ENCODE measurements at regions not wholly inside any gene's neighbourhood (a gene's known extent, or its start where the extent isn't known, plus 50 kb on each side); places are given as distances from the start of the nearest gene placed in this dataset.

DNA sequence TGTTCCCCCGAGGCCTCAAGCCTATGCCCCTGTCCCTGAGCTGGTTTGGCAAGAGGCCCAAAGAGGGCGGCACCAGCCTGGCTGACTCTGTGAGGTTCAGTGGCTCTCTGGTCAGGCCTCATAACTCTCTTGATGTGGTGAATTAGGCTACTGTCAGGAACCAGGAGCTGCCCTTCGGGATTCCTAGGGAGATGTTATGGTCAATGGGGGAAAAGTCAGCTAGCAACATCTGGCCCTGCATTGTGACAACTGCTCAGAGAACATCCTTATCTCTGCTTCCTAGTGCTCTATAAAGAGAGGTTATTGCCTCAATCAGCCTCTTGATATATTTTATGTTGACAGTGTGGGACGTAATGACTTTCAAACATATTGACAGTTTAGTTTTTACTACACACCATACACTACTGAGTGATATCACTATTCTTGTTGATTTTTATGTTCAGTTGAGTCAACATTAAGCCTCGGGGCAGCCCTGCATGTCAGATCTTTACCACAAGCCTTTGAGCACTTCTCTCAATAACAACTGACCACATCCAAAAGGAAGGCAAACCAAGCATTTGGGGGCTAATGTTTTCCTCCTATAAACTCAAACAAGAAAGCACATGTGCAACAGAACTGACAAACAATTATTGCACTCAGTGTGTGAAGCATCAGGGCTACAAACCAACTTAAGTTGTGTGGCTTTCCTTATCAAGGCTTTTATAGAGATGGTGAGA is 448.3 kb upstream of the SLC14A2 start:
- Histone ChIP-seq H3K4me3 (ENCODE audit: control insufficient read depth in 2 of 3, extremely low read depth in 1 of 3, insufficient read depth in 2 of 3, low read depth in 1 of 3, low read length in 3 of 3) (no peak overlapping the region), H3K79me2 (ENCODE audit: control insufficient read depth, insufficient read depth, low read length) (no peaks in the 10 kb centered on the region), H3K27me3 (ENCODE audit: control insufficient read depth, extremely low read depth, insufficient read depth, low read length) (no peaks in the 10 kb centered on the region), H3K27ac (ENCODE audit: control insufficient read depth, insufficient read depth, low read length) (peak overlapping the region; percentile 86), H3K9ac (ENCODE audit: control insufficient read depth, extremely low read depth, insufficient read depth, low read length) (no peak overlapping the region), H3K9me1 (ENCODE audit: control insufficient read depth, extremely low read depth, insufficient read depth, low read length) (no peaks in the 10 kb centered on the region), H4K20me1 (ENCODE audit: control insufficient read depth, extremely low read depth, insufficient read depth, low read length) (no peaks in the 10 kb centered on the region), H3K4me1 (ENCODE audit: control insufficient read depth, extremely low read depth, insufficient read depth, low read length) (peaks cover 45% of the 10 kb centered on the region), H3K36me3 (ENCODE audit: control insufficient read depth in 2 of 2, extremely low read depth in 1 of 2, insufficient read depth in 2 of 2, low read length in 2 of 2) (no peaks in the 10 kb centered on the region), H3K4me2 (ENCODE audit: control insufficient read depth, extremely low read depth, insufficient read depth, low read depth, low read length) (peak overlapping the region; percentile 65), H2AFZ (ENCODE audit: control insufficient read depth, low read length) (no peak overlapping the region), H3K9me3 (ENCODE audit: control insufficient read depth, low read depth, low read length) (no peaks in the 10 kb centered on the region)
- FAIRE-seq (no peak), DNase-seq (ENCODE audit: low read depth, low spot score) (no peak)
- TF ChIP-seq EZH2 (IDR thresholded peaks at IDR 0.05; ENCODE audit: low read length): no peak
- dilution Hi-C loops (cut with MboI; ENCODE audit: extremely low pct_ligation_motif_present, low sequenced_read_pairs): no loop called here

DNA sequence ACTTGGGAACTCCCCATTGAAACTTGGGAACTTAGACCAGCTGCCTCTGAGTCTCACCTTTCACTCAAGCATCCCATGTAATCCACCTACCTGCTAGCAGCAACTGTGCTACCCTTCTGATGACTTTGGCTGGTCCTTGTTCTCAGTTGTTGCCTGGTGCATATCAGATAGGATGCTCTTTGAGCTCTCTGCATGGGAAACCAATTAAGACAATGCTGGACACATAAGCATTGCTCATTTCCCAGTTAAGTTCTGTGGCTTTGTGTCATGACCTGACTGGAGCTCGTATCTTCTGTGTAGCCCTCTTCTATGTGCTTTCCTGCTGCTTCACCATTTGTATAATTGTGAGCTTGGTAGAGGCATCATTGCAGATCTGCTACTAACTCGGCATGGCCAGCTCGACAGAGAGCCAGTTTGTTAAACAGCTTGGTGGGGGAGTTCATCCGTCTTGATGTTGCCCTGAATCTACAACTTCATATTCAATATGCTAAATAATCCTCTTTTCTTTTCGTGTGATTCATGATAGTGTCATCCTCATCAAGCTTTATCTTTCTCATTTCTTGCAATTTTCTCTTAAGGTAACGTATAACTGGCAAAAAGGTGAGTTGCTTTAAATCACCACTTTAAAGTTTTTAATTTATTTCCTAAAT is 447.5 kb upstream of the SLC14A2 start:
- Histone ChIP-seq H3K27ac (ENCODE audit: control insufficient read depth, insufficient read depth, low read length) (peak overlapping the region; percentile 86), H3K36me3 (ENCODE audit: control insufficient read depth in 2 of 2, extremely low read depth in 1 of 2, insufficient read depth in 2 of 2, low read length in 2 of 2) (no peaks in the 10 kb centered on the region), H2AFZ (ENCODE audit: control insufficient read depth, low read length) (no peak overlapping the region), H3K4me1 (ENCODE audit: control insufficient read depth, extremely low read depth, insufficient read depth, low read length) (peaks cover 45% of the 10 kb centered on the region), H4K20me1 (ENCODE audit: control insufficient read depth, extremely low read depth, insufficient read depth, low read length) (no peaks in the 10 kb centered on the region), H3K9me1 (ENCODE audit: control insufficient read depth, extremely low read depth, insufficient read depth, low read length) (no peaks in the 10 kb centered on the region), H3K9me3 (ENCODE audit: control insufficient read depth, low read depth, low read length) (no peaks in the 10 kb centered on the region), H3K27me3 (ENCODE audit: control insufficient read depth, extremely low read depth, insufficient read depth, low read length) (no peaks in the 10 kb centered on the region), H3K9ac (ENCODE audit: control insufficient read depth, extremely low read depth, insufficient read depth, low read length) (no peak overlapping the region), H3K4me2 (ENCODE audit: control insufficient read depth, extremely low read depth, insufficient read depth, low read depth, low read length) (peak overlapping the region; percentile 65), H3K4me3 (ENCODE audit: control insufficient read depth in 2 of 3, extremely low read depth in 1 of 3, insufficient read depth in 2 of 3, low read depth in 1 of 3, low read length in 3 of 3) (no peak overlapping the region), H3K79me2 (ENCODE audit: control insufficient read depth, insufficient read depth, low read length) (no peaks in the 10 kb centered on the region)
- FAIRE-seq: peak; percentile 92
- no peak for DNase-seq (ENCODE audit: low read depth, low spot score)
- TF ChIP-seq, protein P1, sequence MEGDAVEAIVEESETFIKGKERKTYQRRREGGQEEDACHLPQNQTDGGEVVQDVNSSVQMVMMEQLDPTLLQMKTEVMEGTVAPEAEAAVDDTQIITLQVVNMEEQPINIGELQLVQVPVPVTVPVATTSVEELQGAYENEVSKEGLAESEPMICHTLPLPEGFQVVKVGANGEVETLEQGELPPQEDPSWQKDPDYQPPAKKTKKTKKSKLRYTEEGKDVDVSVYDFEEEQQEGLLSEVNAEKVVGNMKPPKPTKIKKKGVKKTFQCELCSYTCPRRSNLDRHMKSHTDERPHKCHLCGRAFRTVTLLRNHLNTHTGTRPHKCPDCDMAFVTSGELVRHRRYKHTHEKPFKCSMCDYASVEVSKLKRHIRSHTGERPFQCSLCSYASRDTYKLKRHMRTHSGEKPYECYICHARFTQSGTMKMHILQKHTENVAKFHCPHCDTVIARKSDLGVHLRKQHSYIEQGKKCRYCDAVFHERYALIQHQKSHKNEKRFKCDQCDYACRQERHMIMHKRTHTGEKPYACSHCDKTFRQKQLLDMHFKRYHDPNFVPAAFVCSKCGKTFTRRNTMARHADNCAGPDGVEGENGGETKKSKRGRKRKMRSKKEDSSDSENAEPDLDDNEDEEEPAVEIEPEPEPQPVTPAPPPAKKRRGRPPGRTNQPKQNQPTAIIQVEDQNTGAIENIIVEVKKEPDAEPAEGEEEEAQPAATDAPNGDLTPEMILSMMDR (optimal IDR thresholded peaks at IDR 0.05 in 1 of 3, IDR thresholded peaks at IDR 0.05 in 1 of 3, conservative IDR thresholded peaks at IDR 0.05 in 1 of 3; ENCODE audit: extremely low read depth in 1 of 3, insufficient read depth in 2 of 3, low read length in 3 of 3): no peak
- no peak for TF ChIP-seq EZH2 (IDR thresholded peaks at IDR 0.05; ENCODE audit: low read length)
- dilution Hi-C loops (cut with MboI; ENCODE audit: extremely low pct_ligation_motif_present, low sequenced_read_pairs): no loop called here
